ENCODE measurements at regions not wholly inside any gene's neighbourhood (a gene's known extent, or its start where the extent isn't known, plus 50 kb on each side); places are given as distances from the start of the nearest gene placed in this dataset.

DNA sequence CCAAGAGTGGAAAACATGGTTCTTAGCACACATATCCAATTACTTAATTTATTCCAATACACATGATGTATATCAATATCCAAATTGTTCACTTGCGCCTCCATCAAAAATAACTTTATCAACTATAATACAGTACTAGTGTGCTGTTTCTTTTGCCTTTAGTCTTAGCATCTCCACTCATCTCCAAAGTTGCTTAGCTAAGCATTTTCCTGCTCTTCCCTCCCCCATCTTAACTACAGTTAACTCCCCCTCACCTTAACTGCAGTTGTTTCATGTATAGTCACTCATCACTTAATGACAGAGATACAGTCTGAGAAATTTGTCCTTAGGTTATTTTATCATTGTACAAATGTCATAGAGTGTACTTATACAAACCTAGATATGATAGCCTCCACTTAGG, 705.2 kb upstream of the LINC00305 start:
- WGBS, 4 donors = 29 to 99% (median 95%) methylated on average over 1 of the region's 1 CpG
- intact Hi-C loops (cut with DNase I) = no loop called here
- Histone ChIP-seq H3K36me3 (replicated peaks in 1 of 2) (no peaks in the 10 kb centered on the region), H3K4me1 (replicated peaks in 1 of 2) (no peaks in the 10 kb centered on the region), H3K9me3 (replicated peaks in 1 of 3) (peaks cover 0 to 1% (median 0%) of the 10 kb centered on the region in 3 donors), H3K27me3 (no peaks in the 10 kb centered on the region), H3K4me3 (no peak overlapping the region), H3K27ac (no peak overlapping the region)
- DNase-seq = no peak
- no peak for TF ChIP-seq POLR2A (IDR thresholded peaks at IDR 0.05)
- TF ChIP-seq, protein P1, sequence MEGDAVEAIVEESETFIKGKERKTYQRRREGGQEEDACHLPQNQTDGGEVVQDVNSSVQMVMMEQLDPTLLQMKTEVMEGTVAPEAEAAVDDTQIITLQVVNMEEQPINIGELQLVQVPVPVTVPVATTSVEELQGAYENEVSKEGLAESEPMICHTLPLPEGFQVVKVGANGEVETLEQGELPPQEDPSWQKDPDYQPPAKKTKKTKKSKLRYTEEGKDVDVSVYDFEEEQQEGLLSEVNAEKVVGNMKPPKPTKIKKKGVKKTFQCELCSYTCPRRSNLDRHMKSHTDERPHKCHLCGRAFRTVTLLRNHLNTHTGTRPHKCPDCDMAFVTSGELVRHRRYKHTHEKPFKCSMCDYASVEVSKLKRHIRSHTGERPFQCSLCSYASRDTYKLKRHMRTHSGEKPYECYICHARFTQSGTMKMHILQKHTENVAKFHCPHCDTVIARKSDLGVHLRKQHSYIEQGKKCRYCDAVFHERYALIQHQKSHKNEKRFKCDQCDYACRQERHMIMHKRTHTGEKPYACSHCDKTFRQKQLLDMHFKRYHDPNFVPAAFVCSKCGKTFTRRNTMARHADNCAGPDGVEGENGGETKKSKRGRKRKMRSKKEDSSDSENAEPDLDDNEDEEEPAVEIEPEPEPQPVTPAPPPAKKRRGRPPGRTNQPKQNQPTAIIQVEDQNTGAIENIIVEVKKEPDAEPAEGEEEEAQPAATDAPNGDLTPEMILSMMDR (IDR thresholded peaks at IDR 0.05) = no peak

DNA sequence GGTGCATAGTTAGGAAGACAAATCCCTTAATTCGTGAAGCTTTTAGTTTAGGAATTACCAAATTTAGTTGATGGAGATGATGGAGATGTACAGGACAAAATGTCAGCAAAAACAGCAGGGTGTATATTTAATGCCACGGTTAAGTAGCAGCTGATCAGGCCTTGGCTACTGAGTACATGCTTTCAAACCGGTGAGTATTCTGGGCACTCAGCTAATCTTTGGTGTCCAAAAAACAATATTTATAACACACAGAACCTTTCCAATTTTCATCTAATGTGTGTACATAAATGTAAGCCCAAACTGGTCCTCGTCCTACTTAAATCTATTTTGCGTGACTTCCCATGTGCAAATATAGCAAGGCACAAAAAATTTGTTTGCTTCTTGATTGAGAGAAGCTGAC, 703.4 kb upstream of the LINC00305 start:
- H3K4me1 ChIP-seq (replicated peaks in 1 of 2) = no peaks in the 10 kb centered on the region
- WGBS, 4 donors = 64 to 84% (median 75%) methylated on average over 5 of the region's 5 CpGs
- no peak overlapping the region for H3K4me3 ChIP-seq
- H3K36me3 ChIP-seq (replicated peaks in 1 of 2) = no peaks in the 10 kb centered on the region
- peaks cover 0 to 7% (median 0%) of the 10 kb centered on the region in 3 donors for H3K9me3 ChIP-seq (replicated peaks in 1 of 3)
- no peak overlapping the region for H3K27ac ChIP-seq
- TF ChIP-seq, protein P1 (IDR thresholded peaks at IDR 0.05) = no peak
- no peak for TF ChIP-seq POLR2A (IDR thresholded peaks at IDR 0.05)
- no peaks in the 10 kb centered on the region for H3K27me3 ChIP-seq
- DNase-seq = no peak
- intact Hi-C loops (cut with DNase I) = no loop called here

DNA sequence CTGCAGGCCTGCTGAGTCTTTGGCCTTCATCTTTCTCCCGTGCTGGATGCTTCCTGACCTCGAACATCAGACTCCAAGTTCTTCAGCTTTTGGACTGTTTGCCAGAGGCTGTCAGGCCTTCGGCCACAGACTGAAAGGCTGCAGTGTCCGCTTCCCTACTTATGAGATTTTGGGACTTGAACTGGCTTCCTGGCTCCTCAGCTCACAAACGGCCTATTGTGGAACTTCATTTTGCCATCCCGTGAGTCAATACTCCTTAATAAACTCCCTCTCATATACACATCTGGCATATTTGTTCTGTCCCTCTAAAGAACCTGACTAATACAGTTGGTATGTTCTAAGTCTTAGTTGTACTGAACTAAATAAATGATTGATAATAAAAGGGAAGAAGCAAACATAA, 702.8 kb upstream of the LINC00305 start:
- Histone ChIP-seq H3K27ac (no peak overlapping the region), H3K4me3 (no peak overlapping the region), H3K36me3 (replicated peaks in 1 of 2) (no peaks in the 10 kb centered on the region), H3K4me1 (replicated peaks in 1 of 2) (no peaks in the 10 kb centered on the region), H3K27me3 (no peaks in the 10 kb centered on the region), H3K9me3 (replicated peaks in 1 of 3) (peaks cover 0 to 7% (median 0%) of the 10 kb centered on the region in 3 donors)
- no peak for DNase-seq
- intact Hi-C loops (cut with DNase I) = no loop called here
- WGBS, 4 donors = 67 to 81% (median 77%) methylated on average over 3 to 6 of the region's 6 CpGs
- TF ChIP-seq POLR2A (IDR thresholded peaks at IDR 0.05) = no peak
- TF ChIP-seq, protein P1 (IDR thresholded peaks at IDR 0.05) = no peak

DNA sequence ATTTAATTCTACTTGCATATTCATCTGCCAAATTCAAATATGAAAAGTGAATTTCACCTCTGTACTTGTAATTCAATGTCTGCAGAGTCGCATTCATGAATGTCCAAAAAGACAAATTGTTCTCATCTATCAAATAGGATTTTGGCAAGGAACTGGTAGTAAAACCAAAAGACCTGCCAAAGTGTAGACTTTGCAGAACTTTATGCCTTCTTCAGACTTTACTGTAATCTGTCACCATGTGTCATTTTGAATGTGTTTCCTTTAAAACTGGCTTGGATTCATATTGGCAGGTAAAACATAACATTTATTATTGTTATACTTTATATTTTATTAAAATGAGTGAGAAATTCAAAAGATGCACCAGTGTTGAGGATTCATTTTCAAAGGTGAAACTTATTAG, 701.9 kb upstream of the LINC00305 start:
- Histone ChIP-seq H3K27me3 (no peaks in the 10 kb centered on the region), H3K4me1 (replicated peaks in 1 of 2) (no peaks in the 10 kb centered on the region), H3K36me3 (replicated peaks in 1 of 2) (no peaks in the 10 kb centered on the region), H3K27ac (no peak overlapping the region), H3K4me3 (no peak overlapping the region), H3K9me3 (replicated peaks in 1 of 3) (peaks cover 0 to 7% (median 0%) of the 10 kb centered on the region in 3 donors)
- no peak for DNase-seq
- no peak for TF ChIP-seq POLR2A (IDR thresholded peaks at IDR 0.05)
- TF ChIP-seq, protein P1 (IDR thresholded peaks at IDR 0.05) = no peak
- WGBS, 4 donors = 35 to 57% (median 42%) methylated on average over 1 of the region's 1 CpG
- intact Hi-C loops (cut with DNase I) = no loop called here

Data from adrenal gland (tissue), 9 donors.